Upper lobe of left lung (tissue), 4 donors: ENCODE measurements at regions not wholly inside any gene's neighbourhood (a gene's known extent, or its start where the extent isn't known, plus 50 kb on each side); places are given as distances from the start of the nearest gene placed in this dataset.

Source experiments
- EP300 ChIP-seq, 4 donors: sonication (generic); formaldehyde crosslinking; IDR thresholded peaks; one replicate each; pipeline ENCODE4 v1.5.1; 2017; ENCODE audit warnings: antibody characterized with exemption in 4 of 4, control low read depth in 2 of 4
- POLR2A ChIP-seq, 4 donors: fragments of 450-650 bp; IDR thresholded peaks; one replicate each; pipeline ENCODE4 v1.5.1; 2016 to 2017; ENCODE audit warnings: antibody characterized with exemption in 4 of 4, mild to moderate bottlenecking in 2 of 4
- POLR2AphosphoS5 ChIP-seq, 2 donors: sonication (generic); formaldehyde crosslinking; IDR thresholded peaks; one replicate each; pipeline ENCODE4 v1.5.1; 2017; ENCODE audit warnings: antibody characterized with exemption in 2 of 2
- TF ChIP-seq, protein P1 (sequence below), 6 experiments: fragments of 450-650 bp in 4 of 6; fragments of 200-600 bp in 2 of 6; sonication (generic) in 2 of 6; IDR thresholded peaks; one replicate each; pipeline ENCODE4 v1.5.1; 2016 to 2019; ENCODE audit warnings: antibody characterized with exemption in 6 of 6

DNA sequence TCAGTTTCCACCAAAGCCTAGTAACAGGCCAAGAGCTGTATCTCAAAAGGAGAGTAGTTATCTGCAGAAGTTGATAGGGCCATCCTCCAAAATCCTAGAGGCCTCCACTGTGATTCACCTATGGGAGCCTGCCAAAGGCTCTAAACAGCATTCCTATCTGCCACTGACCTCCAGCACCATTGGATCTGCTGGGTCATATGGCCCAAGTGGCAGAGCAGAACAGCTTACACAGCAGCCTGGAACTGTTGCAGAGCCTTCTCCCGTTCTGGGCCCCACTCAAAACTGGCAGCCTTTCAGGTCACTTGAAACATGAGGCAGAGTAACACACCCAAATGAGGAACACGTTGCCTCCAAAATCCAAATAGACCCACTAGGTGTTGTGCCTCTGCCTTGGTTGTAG, 345.2 kb upstream of the RND3 start:
- TF ChIP-seq, protein P1, sequence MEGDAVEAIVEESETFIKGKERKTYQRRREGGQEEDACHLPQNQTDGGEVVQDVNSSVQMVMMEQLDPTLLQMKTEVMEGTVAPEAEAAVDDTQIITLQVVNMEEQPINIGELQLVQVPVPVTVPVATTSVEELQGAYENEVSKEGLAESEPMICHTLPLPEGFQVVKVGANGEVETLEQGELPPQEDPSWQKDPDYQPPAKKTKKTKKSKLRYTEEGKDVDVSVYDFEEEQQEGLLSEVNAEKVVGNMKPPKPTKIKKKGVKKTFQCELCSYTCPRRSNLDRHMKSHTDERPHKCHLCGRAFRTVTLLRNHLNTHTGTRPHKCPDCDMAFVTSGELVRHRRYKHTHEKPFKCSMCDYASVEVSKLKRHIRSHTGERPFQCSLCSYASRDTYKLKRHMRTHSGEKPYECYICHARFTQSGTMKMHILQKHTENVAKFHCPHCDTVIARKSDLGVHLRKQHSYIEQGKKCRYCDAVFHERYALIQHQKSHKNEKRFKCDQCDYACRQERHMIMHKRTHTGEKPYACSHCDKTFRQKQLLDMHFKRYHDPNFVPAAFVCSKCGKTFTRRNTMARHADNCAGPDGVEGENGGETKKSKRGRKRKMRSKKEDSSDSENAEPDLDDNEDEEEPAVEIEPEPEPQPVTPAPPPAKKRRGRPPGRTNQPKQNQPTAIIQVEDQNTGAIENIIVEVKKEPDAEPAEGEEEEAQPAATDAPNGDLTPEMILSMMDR (IDR thresholded peaks at IDR 0.05), result no peak
- TF ChIP-seq POLR2AphosphoS5 (IDR thresholded peaks at IDR 0.05), result no peak
- no peak for TF ChIP-seq POLR2A (IDR thresholded peaks at IDR 0.05)
- TF ChIP-seq EP300 (IDR thresholded peaks at IDR 0.05), result no peak
